ENCODE measurements at regions not wholly inside any gene's neighbourhood (a gene's known extent, or its start where the extent isn't known, plus 50 kb on each side); places are given as distances from the start of the nearest gene placed in this dataset.

DNA sequence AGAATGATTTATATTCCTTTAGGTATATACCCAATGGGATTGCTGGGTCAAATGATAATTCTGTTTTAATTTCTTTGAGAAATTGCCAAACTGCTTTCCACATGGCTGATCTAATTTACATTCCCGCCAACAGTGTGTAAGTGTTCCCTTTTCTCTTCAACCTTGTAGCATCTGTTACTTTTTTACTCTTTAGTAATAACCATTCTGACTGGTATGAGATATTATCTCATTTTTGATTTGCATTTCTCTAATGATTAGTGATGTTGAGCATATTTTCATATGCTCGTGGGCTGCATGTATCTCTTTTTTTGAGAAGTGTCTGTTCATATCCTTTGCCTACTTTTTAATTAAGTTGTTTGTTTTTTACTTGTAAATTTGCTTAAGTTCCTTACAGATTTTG is 1264.2 kb downstream of the OTOL1 start:
- H3K27me3 ChIP-seq (ENCODE audit: low read depth, low read length): no peaks in the 10 kb centered on the region
- peaks cover 18% of the 10 kb centered on the region for H3K4me1 ChIP-seq (ENCODE audit: low read length)
- H4K20me1 ChIP-seq (ENCODE audit: insufficient read depth, low read length): no peaks in the 10 kb centered on the region
- no peak overlapping the region for H3K4me2 ChIP-seq (ENCODE audit: low read length)
- no peaks in the 10 kb centered on the region for H3K79me2 ChIP-seq (ENCODE audit: low read length)
- no peak overlapping the region for H3K27ac ChIP-seq (ENCODE audit: low read length)
- no peak overlapping the region for H3K4me3 ChIP-seq (ENCODE audit: low read length)
- H3K9ac ChIP-seq (ENCODE audit: low read length): no peak overlapping the region
- H2AFZ ChIP-seq (ENCODE audit: low read depth, low read length): no peak overlapping the region
- no peak for TF ChIP-seq EZH2phosphoT487 (IDR thresholded peaks at IDR 0.05; ENCODE audit: low read depth)
- TF ChIP-seq, protein P1, sequence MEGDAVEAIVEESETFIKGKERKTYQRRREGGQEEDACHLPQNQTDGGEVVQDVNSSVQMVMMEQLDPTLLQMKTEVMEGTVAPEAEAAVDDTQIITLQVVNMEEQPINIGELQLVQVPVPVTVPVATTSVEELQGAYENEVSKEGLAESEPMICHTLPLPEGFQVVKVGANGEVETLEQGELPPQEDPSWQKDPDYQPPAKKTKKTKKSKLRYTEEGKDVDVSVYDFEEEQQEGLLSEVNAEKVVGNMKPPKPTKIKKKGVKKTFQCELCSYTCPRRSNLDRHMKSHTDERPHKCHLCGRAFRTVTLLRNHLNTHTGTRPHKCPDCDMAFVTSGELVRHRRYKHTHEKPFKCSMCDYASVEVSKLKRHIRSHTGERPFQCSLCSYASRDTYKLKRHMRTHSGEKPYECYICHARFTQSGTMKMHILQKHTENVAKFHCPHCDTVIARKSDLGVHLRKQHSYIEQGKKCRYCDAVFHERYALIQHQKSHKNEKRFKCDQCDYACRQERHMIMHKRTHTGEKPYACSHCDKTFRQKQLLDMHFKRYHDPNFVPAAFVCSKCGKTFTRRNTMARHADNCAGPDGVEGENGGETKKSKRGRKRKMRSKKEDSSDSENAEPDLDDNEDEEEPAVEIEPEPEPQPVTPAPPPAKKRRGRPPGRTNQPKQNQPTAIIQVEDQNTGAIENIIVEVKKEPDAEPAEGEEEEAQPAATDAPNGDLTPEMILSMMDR (IDR thresholded peaks at IDR 0.05; ENCODE audit: low read depth, low read length): no peak
- no peaks in the 10 kb centered on the region for H3K9me3 ChIP-seq (ENCODE audit: insufficient read depth, low read length)
- no peaks in the 10 kb centered on the region for H3K36me3 ChIP-seq (replicated peaks; ENCODE audit: low read depth, low read length)

DNA sequence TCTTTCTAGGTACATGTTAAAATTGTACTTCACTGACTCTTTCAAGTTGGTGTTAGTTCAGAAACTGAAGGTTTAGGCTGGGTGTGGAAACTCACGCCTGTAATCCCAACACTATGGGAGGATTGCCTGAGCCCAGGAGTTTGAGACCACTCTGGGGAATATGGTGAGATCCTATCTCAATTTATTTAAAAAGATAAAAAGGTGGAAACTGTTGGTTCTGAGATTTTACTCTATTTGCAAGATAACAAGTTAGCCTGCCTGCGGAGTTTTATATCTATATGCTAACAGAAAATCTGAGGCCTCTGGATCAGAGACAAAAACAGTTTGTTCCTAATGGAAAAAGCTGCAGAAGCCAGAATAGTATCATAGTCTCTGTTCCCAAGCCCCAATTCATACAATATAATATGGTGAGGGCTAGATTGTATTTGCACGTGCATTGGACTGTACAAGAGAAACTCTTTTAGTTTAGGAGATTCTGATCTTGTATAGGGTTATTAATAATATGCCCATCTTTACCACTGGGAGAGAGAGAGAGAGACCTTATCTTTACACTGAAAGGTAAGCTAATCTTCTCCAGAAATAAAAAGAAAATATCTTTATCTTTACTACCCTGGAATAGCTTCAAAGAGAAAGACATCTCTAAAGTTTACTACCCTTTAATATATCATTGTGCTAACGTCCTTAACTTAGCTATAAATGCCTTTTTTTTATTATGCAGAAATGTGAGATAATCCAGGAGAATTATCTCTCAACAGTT is 1267.6 kb downstream of the OTOL1 start:
- Histone ChIP-seq H3K79me2 (ENCODE audit: low read length) (no peaks in the 10 kb centered on the region), H3K4me3 (ENCODE audit: low read length) (no peak overlapping the region), H3K36me3 (replicated peaks; ENCODE audit: low read depth, low read length) (no peaks in the 10 kb centered on the region), H2AFZ (ENCODE audit: low read depth, low read length) (no peak overlapping the region), H3K9me3 (ENCODE audit: insufficient read depth, low read length) (no peaks in the 10 kb centered on the region), H3K4me2 (ENCODE audit: low read length) (no peak overlapping the region), H4K20me1 (ENCODE audit: insufficient read depth, low read length) (no peaks in the 10 kb centered on the region), H3K4me1 (ENCODE audit: low read length) (peaks cover 18% of the 10 kb centered on the region), H3K9ac (ENCODE audit: low read length) (no peak overlapping the region), H3K27ac (ENCODE audit: low read length) (no peak overlapping the region), H3K27me3 (ENCODE audit: low read depth, low read length) (no peaks in the 10 kb centered on the region)
- TF ChIP-seq EZH2phosphoT487 (IDR thresholded peaks at IDR 0.05; ENCODE audit: low read depth): no peak
- TF ChIP-seq, protein P1 (IDR thresholded peaks at IDR 0.05; ENCODE audit: low read depth, low read length): no peak

DNA sequence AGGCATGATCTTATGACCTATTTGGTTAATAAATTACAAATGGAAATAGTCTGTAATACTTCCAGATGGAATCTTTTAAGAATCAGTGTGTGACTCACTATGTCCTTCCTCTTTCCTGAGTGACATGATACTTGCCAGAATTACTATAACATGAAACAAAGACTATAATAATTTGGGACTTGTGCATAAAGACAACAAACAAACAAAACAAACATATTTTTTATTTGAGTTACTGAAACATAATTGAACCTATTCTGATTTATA is 1268.1 kb downstream of the OTOL1 start:
- Histone ChIP-seq H3K27me3 (ENCODE audit: low read depth, low read length) (no peaks in the 10 kb centered on the region), H3K36me3 (replicated peaks; ENCODE audit: low read depth, low read length) (no peaks in the 10 kb centered on the region), H3K9ac (ENCODE audit: low read length) (no peak overlapping the region), H3K27ac (ENCODE audit: low read length) (no peak overlapping the region), H3K4me2 (ENCODE audit: low read length) (no peak overlapping the region), H3K79me2 (ENCODE audit: low read length) (no peaks in the 10 kb centered on the region), H3K9me3 (ENCODE audit: insufficient read depth, low read length) (no peaks in the 10 kb centered on the region), H3K4me1 (ENCODE audit: low read length) (peaks cover 18% of the 10 kb centered on the region), H3K4me3 (ENCODE audit: low read length) (no peak overlapping the region), H4K20me1 (ENCODE audit: insufficient read depth, low read length) (no peaks in the 10 kb centered on the region), H2AFZ (ENCODE audit: low read depth, low read length) (no peak overlapping the region)
- no peak for TF ChIP-seq EZH2phosphoT487 (IDR thresholded peaks at IDR 0.05; ENCODE audit: low read depth)
- TF ChIP-seq, protein P1 (IDR thresholded peaks at IDR 0.05; ENCODE audit: low read depth, low read length): no peak

DNA sequence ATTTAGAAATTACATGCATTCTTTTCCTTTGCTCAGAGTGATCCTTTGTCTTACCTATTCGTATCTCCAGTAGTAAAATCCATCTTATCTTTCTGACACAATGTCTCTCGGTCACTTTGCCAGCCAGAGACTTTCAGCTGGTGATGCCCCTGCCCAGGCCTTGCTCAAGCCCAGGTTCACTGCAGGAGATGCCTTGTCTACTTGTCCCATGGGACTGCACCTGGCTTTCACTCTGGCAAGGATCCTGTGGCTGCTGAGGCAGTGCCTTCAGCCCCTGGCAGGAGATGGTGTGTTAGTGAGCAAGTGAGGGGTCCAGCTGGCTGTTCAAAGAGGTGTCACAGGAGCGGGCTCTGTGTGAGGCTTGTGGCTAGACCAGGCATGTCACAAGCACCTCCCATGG is 1268.9 kb downstream of the OTOL1 start:
- Histone ChIP-seq H4K20me1 (ENCODE audit: insufficient read depth, low read length) (no peaks in the 10 kb centered on the region), H3K27me3 (ENCODE audit: low read depth, low read length) (no peaks in the 10 kb centered on the region), H3K4me2 (ENCODE audit: low read length) (no peak overlapping the region), H3K9ac (ENCODE audit: low read length) (no peak overlapping the region), H3K9me3 (ENCODE audit: insufficient read depth, low read length) (no peaks in the 10 kb centered on the region), H2AFZ (ENCODE audit: low read depth, low read length) (no peak overlapping the region), H3K4me1 (ENCODE audit: low read length) (peaks cover 18% of the 10 kb centered on the region), H3K36me3 (replicated peaks; ENCODE audit: low read depth, low read length) (no peaks in the 10 kb centered on the region), H3K79me2 (ENCODE audit: low read length) (no peaks in the 10 kb centered on the region), H3K4me3 (ENCODE audit: low read length) (no peak overlapping the region), H3K27ac (ENCODE audit: low read length) (no peak overlapping the region)
- no peak for TF ChIP-seq EZH2phosphoT487 (IDR thresholded peaks at IDR 0.05; ENCODE audit: low read depth)
- TF ChIP-seq, protein P1 (IDR thresholded peaks at IDR 0.05; ENCODE audit: low read depth, low read length): no peak

Data from OCI-LY3 (cell line).